ENCODE measurements at regions not wholly inside any gene's neighbourhood (a gene's known extent, or its start where the extent isn't known, plus 50 kb on each side); places are given as distances from the start of the nearest gene placed in this dataset.

- DNase-seq (ENCODE audit: low read depth in 4 of 6, low spot score in 6 of 6) = no peak
- no CpG with 5 or more reads among the region's 5 CpGs for WGBS (ENCODE audit: insufficient coverage)
- H3K4me3 ChIP-seq (ENCODE audit: low read depth, low read length) = no peak overlapping the region
- no peaks in the 10 kb centered on the region for H3K4me1 ChIP-seq (ENCODE audit: control insufficient read depth, insufficient read depth, low read length)
- no peaks in the 10 kb centered on the region for H3K9me3 ChIP-seq (ENCODE audit: control insufficient read depth, insufficient read depth, low read length)
- no peaks in the 10 kb centered on the region for H3K36me3 ChIP-seq (ENCODE audit: control insufficient read depth, insufficient read depth, low read length)
- no peaks in the 10 kb centered on the region for H3K27me3 ChIP-seq (ENCODE audit: control insufficient read depth, insufficient read depth, low read length)
- no peak overlapping the region for H3K27ac ChIP-seq (ENCODE audit: low read depth, low read length)
Measured at GRCh38 chr2:83063511-83063910, 1395.6 kb downstream of the SUCLG1 start.

GRCh38 chr2:83058683-83059082, 1400.4 kb downstream of the SUCLG1 start:
- no peak overlapping the region for H3K27ac ChIP-seq (ENCODE audit: low read depth, low read length)
- no peaks in the 10 kb centered on the region for H3K9me3 ChIP-seq (ENCODE audit: control insufficient read depth, insufficient read depth, low read length)
- no peak overlapping the region for H3K4me3 ChIP-seq (ENCODE audit: low read depth, low read length)
- H3K4me1 ChIP-seq (ENCODE audit: control insufficient read depth, insufficient read depth, low read length) = no peaks in the 10 kb centered on the region
- no peaks in the 10 kb centered on the region for H3K36me3 ChIP-seq (ENCODE audit: control insufficient read depth, insufficient read depth, low read length)
- no peak for DNase-seq (ENCODE audit: low read depth in 4 of 6, low spot score in 6 of 6)
- H3K27me3 ChIP-seq (ENCODE audit: control insufficient read depth, insufficient read depth, low read length) = no peaks in the 10 kb centered on the region
- no CpG with 5 or more reads among the region's 2 CpGs for WGBS (ENCODE audit: insufficient coverage)

- H3K9me3 ChIP-seq (ENCODE audit: control insufficient read depth, insufficient read depth, low read length) = no peaks in the 10 kb centered on the region
- H3K4me3 ChIP-seq (ENCODE audit: low read depth, low read length) = no peak overlapping the region
- H3K27ac ChIP-seq (ENCODE audit: low read depth, low read length) = no peak overlapping the region
- H3K4me1 ChIP-seq (ENCODE audit: control insufficient read depth, insufficient read depth, low read length) = no peaks in the 10 kb centered on the region
- no peaks in the 10 kb centered on the region for H3K27me3 ChIP-seq (ENCODE audit: control insufficient read depth, insufficient read depth, low read length)
- WGBS (ENCODE audit: insufficient coverage) = no CpG with 5 or more reads among the region's 1 CpG
- H3K36me3 ChIP-seq (ENCODE audit: control insufficient read depth, insufficient read depth, low read length) = no peaks in the 10 kb centered on the region
- DNase-seq (ENCODE audit: low read depth in 4 of 6, low spot score in 6 of 6) = no peak
Measured at GRCh38 chr2:83055376-83056010, 1403.6 kb downstream of the SUCLG1 start.

- Histone ChIP-seq H3K27ac (ENCODE audit: low read depth, low read length) (no peak overlapping the region), H3K4me1 (ENCODE audit: control insufficient read depth, insufficient read depth, low read length) (no peaks in the 10 kb centered on the region), H3K4me3 (ENCODE audit: low read depth, low read length) (no peak overlapping the region), H3K36me3 (ENCODE audit: control insufficient read depth, insufficient read depth, low read length) (no peaks in the 10 kb centered on the region), H3K27me3 (ENCODE audit: control insufficient read depth, insufficient read depth, low read length) (no peaks in the 10 kb centered on the region), H3K9me3 (ENCODE audit: control insufficient read depth, insufficient read depth, low read length) (no peaks in the 10 kb centered on the region)
- WGBS (ENCODE audit: insufficient coverage) = no CpG with 5 or more reads among the region's 2 CpGs
- no peak for DNase-seq (ENCODE audit: low read depth in 4 of 6, low spot score in 6 of 6)
Measured at GRCh38 chr2:83054751-83055150, 1404.3 kb downstream of the SUCLG1 start.

- Histone ChIP-seq H3K4me1 (ENCODE audit: control insufficient read depth, insufficient read depth, low read length) (no peaks in the 10 kb centered on the region), H3K4me3 (ENCODE audit: low read depth, low read length) (no peak overlapping the region), H3K27ac (ENCODE audit: low read depth, low read length) (no peak overlapping the region), H3K36me3 (ENCODE audit: control insufficient read depth, insufficient read depth, low read length) (no peaks in the 10 kb centered on the region), H3K9me3 (ENCODE audit: control insufficient read depth, insufficient read depth, low read length) (no peaks in the 10 kb centered on the region), H3K27me3 (ENCODE audit: control insufficient read depth, insufficient read depth, low read length) (no peaks in the 10 kb centered on the region)
- 90% methylated on average over 5 of the region's 6 CpGs for WGBS (ENCODE audit: insufficient coverage)
- DNase-seq (ENCODE audit: low read depth in 4 of 6, low spot score in 6 of 6) = no peak
Measured at GRCh38 chr2:83051538-83052170, 1407.4 kb downstream of the SUCLG1 start.

- Histone ChIP-seq H3K9me3 (ENCODE audit: control insufficient read depth, insufficient read depth, low read length) (no peaks in the 10 kb centered on the region), H3K36me3 (ENCODE audit: control insufficient read depth, insufficient read depth, low read length) (no peaks in the 10 kb centered on the region), H3K27ac (ENCODE audit: low read depth, low read length) (no peak overlapping the region), H3K4me3 (ENCODE audit: low read depth, low read length) (no peak overlapping the region), H3K4me1 (ENCODE audit: control insufficient read depth, insufficient read depth, low read length) (no peaks in the 10 kb centered on the region), H3K27me3 (ENCODE audit: control insufficient read depth, insufficient read depth, low read length) (no peaks in the 10 kb centered on the region)
- DNase-seq (ENCODE audit: low read depth in 4 of 6, low spot score in 6 of 6) = no peak
- no CpG with 5 or more reads among the region's 1 CpG for WGBS (ENCODE audit: insufficient coverage)
Measured at GRCh38 chr2:83042053-83042452, 1417.0 kb downstream of the SUCLG1 start.

- no peaks in the 10 kb centered on the region for H3K9me3 ChIP-seq (ENCODE audit: control insufficient read depth, insufficient read depth, low read length)
- WGBS (ENCODE audit: insufficient coverage) = no CpG with 5 or more reads among the region's 5 CpGs
- no peaks in the 10 kb centered on the region for H3K27me3 ChIP-seq (ENCODE audit: control insufficient read depth, insufficient read depth, low read length)
- no peak overlapping the region for H3K27ac ChIP-seq (ENCODE audit: low read depth, low read length)
- no peak overlapping the region for H3K4me3 ChIP-seq (ENCODE audit: low read depth, low read length)
- H3K4me1 ChIP-seq (ENCODE audit: control insufficient read depth, insufficient read depth, low read length) = no peaks in the 10 kb centered on the region
- no peaks in the 10 kb centered on the region for H3K36me3 ChIP-seq (ENCODE audit: control insufficient read depth, insufficient read depth, low read length)
- no peak for DNase-seq (ENCODE audit: low read depth in 4 of 6, low spot score in 6 of 6)
Measured at GRCh38 chr2:83022631-83023210, 1436.4 kb downstream of the SUCLG1 start.

GRCh38 chr2:83017366-83018090, 1441.6 kb downstream of the SUCLG1 start:
- DNase-seq (ENCODE audit: low read depth in 4 of 6, low spot score in 6 of 6) = no peak
- Histone ChIP-seq H3K27me3 (ENCODE audit: control insufficient read depth, insufficient read depth, low read length) (no peaks in the 10 kb centered on the region), H3K4me1 (ENCODE audit: control insufficient read depth, insufficient read depth, low read length) (no peaks in the 10 kb centered on the region), H3K27ac (ENCODE audit: low read depth, low read length) (no peak overlapping the region), H3K9me3 (ENCODE audit: control insufficient read depth, insufficient read depth, low read length) (no peaks in the 10 kb centered on the region), H3K4me3 (ENCODE audit: low read depth, low read length) (no peak overlapping the region), H3K36me3 (ENCODE audit: control insufficient read depth, insufficient read depth, low read length) (no peaks in the 10 kb centered on the region)
- WGBS (ENCODE audit: insufficient coverage) = 100% methylated on average over 1 of the region's 2 CpGs

GRCh38 chr2:83016343-83017110, 1442.6 kb downstream of the SUCLG1 start:
- H3K36me3 ChIP-seq (ENCODE audit: control insufficient read depth, insufficient read depth, low read length) = no peaks in the 10 kb centered on the region
- H3K4me1 ChIP-seq (ENCODE audit: control insufficient read depth, insufficient read depth, low read length) = no peaks in the 10 kb centered on the region
- no peak for DNase-seq (ENCODE audit: low read depth in 4 of 6, low spot score in 6 of 6)
- H3K9me3 ChIP-seq (ENCODE audit: control insufficient read depth, insufficient read depth, low read length) = no peaks in the 10 kb centered on the region
- no peak overlapping the region for H3K4me3 ChIP-seq (ENCODE audit: low read depth, low read length)
- WGBS (ENCODE audit: insufficient coverage) = 100% methylated on average over 2 of the region's 8 CpGs
- no peaks in the 10 kb centered on the region for H3K27me3 ChIP-seq (ENCODE audit: control insufficient read depth, insufficient read depth, low read length)
- no peak overlapping the region for H3K27ac ChIP-seq (ENCODE audit: low read depth, low read length)
